GM13977 (cell line): ENCODE measurements at regions not wholly inside any gene's neighbourhood (a gene's known extent, or its start where the extent isn't known, plus 50 kb on each side); places are given as distances from the start of the nearest gene placed in this dataset.

Source experiments
- DNase-seq: peaks from one replicate; pipeline ENCODE4 v3.0.0; 2012; ENCODE audit warnings: low spot score
- CTCF ChIP-seq: IDR thresholded peaks from 2 replicates; pipeline ENCODE4 v1.5.1; 2012; ENCODE audit warnings: mild to moderate bottlenecking, control low read depth; ENCODE audit not compliant: insufficient read depth; ENCODE audit errors: extremely low read depth, missing control alignments
- in situ Hi-C: fragments of 300-500 bp; cut with MboI; formaldehyde crosslinking; loops from one replicate; pipeline ENCODE4 v1.12.0; 2022; ENCODE audit warnings: low sequenced_read_pairs, low pct_unique_long_range_greater_than_20kb, mixed read lengths, inconsistent platforms; ENCODE audit not compliant: unreplicated experiment

- in situ Hi-C loops, result loop anchor here (25.0 kb wide), 1 partner anchor 502 kb away; the partner anchor contains the start of gene MINDY2
- DNase-seq, result no peak
- TF ChIP-seq CTCF, result no peak
These were observed 122.1 kb downstream of the AQP9 start for GRCh38 chr15:58260205-58260724.

- in situ Hi-C loops, result loop anchor here (25.0 kb wide), 1 partner anchor 502 kb away; the partner anchor contains the start of gene MINDY2
- DNase-seq, result no peak
- no peak for TF ChIP-seq CTCF
These were observed 122.6 kb downstream of the AQP9 start for GRCh38 chr15:58260725-58261267.

DNA sequence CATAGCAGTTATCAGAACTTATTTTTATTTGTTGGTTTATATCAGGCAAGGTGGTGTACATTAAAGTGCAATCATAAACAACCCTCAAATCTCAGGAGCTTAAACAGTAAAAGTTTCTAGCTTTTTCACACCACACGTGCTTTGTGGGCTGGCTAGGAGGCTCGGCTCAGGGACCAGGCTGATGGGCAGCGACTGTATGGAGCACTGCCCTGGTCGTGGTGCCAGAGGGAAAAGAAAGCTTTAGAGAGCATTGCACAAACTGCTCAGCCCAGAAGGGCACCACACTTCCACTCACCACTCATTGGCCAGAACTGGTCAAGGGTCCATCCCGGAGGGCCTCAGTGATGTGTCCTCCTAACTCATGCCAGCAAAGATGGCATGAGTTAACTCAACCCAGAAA, 123.2 kb downstream of the AQP9 start:
- DNase-seq, result no peak
- in situ Hi-C loops, result loop anchor here (25.0 kb wide), 1 partner anchor 501 kb away; the partner anchor contains the start of gene MINDY2
- TF ChIP-seq CTCF, result no peak

- no peak for DNase-seq
- in situ Hi-C loops, result loop anchor here (25.0 kb wide), 1 partner anchor 498 kb away; the partner anchor contains the start of gene MINDY2
- no peak for TF ChIP-seq CTCF
These were observed 126.1 kb downstream of the AQP9 start for GRCh38 chr15:58264053-58264971.

DNA sequence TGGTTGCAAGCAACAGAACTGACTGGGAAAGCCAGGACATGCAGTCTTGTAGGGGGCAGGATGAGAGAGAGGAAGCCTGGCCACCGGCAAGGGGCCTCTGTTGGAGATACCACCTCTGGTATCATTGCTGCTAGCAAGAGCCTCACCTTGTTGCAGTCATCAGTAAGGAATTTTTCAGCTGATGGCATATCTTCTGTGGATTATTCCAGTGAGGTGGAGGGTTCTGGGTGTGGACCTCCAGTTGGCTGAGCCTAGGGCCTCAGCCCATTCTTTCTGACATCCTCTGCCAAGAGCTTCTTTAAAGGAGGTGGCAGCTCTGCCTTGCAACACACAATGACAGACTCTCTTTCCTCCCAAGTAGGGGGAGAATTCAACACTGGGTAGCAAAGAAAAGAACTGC, 128.9 kb downstream of the AQP9 start:
- in situ Hi-C loops, result loop anchor here (25.0 kb wide), 1 partner anchor 495 kb away; the partner anchor contains the start of gene MINDY2
- DNase-seq, result no peak
- TF ChIP-seq CTCF, result no peak

- in situ Hi-C loops, result loop anchor here (25.0 kb wide), 1 partner anchor 493 kb away; the partner anchor contains the start of gene MINDY2
- no peak for DNase-seq
- TF ChIP-seq CTCF, result no peak
These were observed 130.6 kb downstream of the AQP9 start for GRCh38 chr15:58268746-58269267.
